Liver (tissue), 8 donors: ENCODE measurements at regions not wholly inside any gene's neighbourhood (a gene's known extent, or its start where the extent isn't known, plus 50 kb on each side); places are given as distances from the start of the nearest gene placed in this dataset.

ENCODE experiments used
- DNase-seq: peaks from one replicate; pipeline ENCODE4 v3.0.0-alpha.2; 2017; ENCODE audit warnings: low spot score
- H3K27ac ChIP-seq, 2 donors: one replicate each; pipeline ENCODE4 v1.7.0; 2013; ENCODE audit warnings: inconsistent platforms in 2 of 2, low read length in 2 of 2, control low read depth in 1 of 2, low read depth in 1 of 2, mild to moderate bottlenecking in 1 of 2
- H3K27me3 ChIP-seq, 4 donors: one replicate each; pipeline versions ENCODE4 v1.6.1 to v1.7.0; 2013; ENCODE audit warnings: low read length in 3 of 4, inconsistent platforms in 1 of 4, mild to moderate bottlenecking in 1 of 4, moderate library complexity in 1 of 4; ENCODE audit not compliant: control insufficient read depth in 4 of 4, insufficient read depth in 4 of 4
- H3K36me3 ChIP-seq, 4 donors: one replicate each; pipeline versions ENCODE4 v1.6.1 to v1.7.0; 2013; ENCODE audit warnings: low read length in 3 of 4, mild to moderate bottlenecking in 3 of 4, low read depth in 1 of 4, moderate library complexity in 1 of 4; ENCODE audit not compliant: control insufficient read depth in 4 of 4, insufficient read depth in 3 of 4
- H3K4me1 ChIP-seq, 4 donors: one replicate each; pipeline versions ENCODE4 v1.6.1 to v1.7.0; 2013; ENCODE audit warnings: low read length in 3 of 4, mild to moderate bottlenecking in 3 of 4, moderate library complexity in 1 of 4; ENCODE audit not compliant: control insufficient read depth in 4 of 4, insufficient read depth in 4 of 4
- H3K4me3 ChIP-seq, 3 donors: one replicate each; pipeline versions ENCODE4 v1.6.1 to v1.7.0; 2013; ENCODE audit warnings: low read length in 3 of 3, control low read depth in 1 of 3, low read depth in 1 of 3, mild to moderate bottlenecking in 1 of 3
- H3K9ac ChIP-seq, 2 donors: one replicate each; pipeline ENCODE4 v1.7.0; 2013; ENCODE audit warnings: low read length in 2 of 2, mild to moderate bottlenecking in 2 of 2, moderate library complexity in 2 of 2, control low read depth in 1 of 2, low read depth in 1 of 2
- H3K9me3 ChIP-seq, 4 donors: one replicate each; pipeline versions ENCODE4 v1.6.1 to v1.7.0; 2013; ENCODE audit warnings: low read length in 3 of 4; ENCODE audit not compliant: control insufficient read depth in 4 of 4
- ATF3 ChIP-seq: IDR thresholded peaks from 2 replicates; pipeline ENCODE4 v1.6.1; 2016; ENCODE audit warnings: antibody characterized with exemption
- CTCF ChIP-seq: fragments of 150-350 bp; IDR thresholded peaks from 2 replicates; pipeline ENCODE4 v1.5.1; 2017; ENCODE audit warnings: improper control_type of control experiment, low read depth, low read length; ENCODE audit not compliant: missing input control
- EGR1 ChIP-seq, 2 donors: IDR thresholded peaks; 2 replicates each; pipeline ENCODE4 v1.6.1; 2016 to 2018; ENCODE audit warnings: antibody characterized with exemption in 2 of 2, low read depth in 2 of 2
- FOXA1 ChIP-seq: IDR thresholded peaks from 2 replicates; pipeline ENCODE4 v1.6.1; 2016; ENCODE audit warnings: antibody characterized with exemption
- FOXA2 ChIP-seq: IDR thresholded peaks from 2 replicates; pipeline ENCODE4 v1.6.1; 2016; ENCODE audit warnings: antibody characterized with exemption
- GABPA ChIP-seq, 2 donors: IDR thresholded peaks in 1 of 2; conservative IDR thresholded peaks in 1 of 2; 2 replicates each; pipeline ENCODE4 v1.6.1; 2016; ENCODE audit warnings: antibody characterized with exemption in 2 of 2, mild to moderate bottlenecking in 1 of 2, moderate library complexity in 1 of 2
- HNF4A ChIP-seq, 2 donors: conservative IDR thresholded peaks; 2 replicates each; pipeline ENCODE4 v1.6.1; 2016; ENCODE audit warnings: antibody characterized with exemption in 2 of 2, mild to moderate bottlenecking in 2 of 2
- HNF4G ChIP-seq: IDR thresholded peaks from 2 replicates; pipeline ENCODE4 v1.6.1; 2016; ENCODE audit warnings: antibody characterized with exemption
- JUND ChIP-seq, 2 donors: IDR thresholded peaks; 2 replicates each; pipeline ENCODE4 v1.6.1; 2016; ENCODE audit warnings: antibody characterized with exemption in 2 of 2
- MAX ChIP-seq: IDR thresholded peaks from 2 replicates; pipeline ENCODE4 v1.6.1; 2016; ENCODE audit warnings: antibody characterized with exemption
- NR2F2 ChIP-seq: IDR thresholded peaks from 2 replicates; pipeline ENCODE4 v1.6.1; 2016; ENCODE audit warnings: antibody characterized with exemption
- RAD21 ChIP-seq, 2 donors: IDR thresholded peaks; 2 replicates each; pipeline ENCODE4 v1.6.1; 2016; ENCODE audit warnings: antibody characterized with exemption in 2 of 2, mild to moderate bottlenecking in 2 of 2
- RXRA ChIP-seq, 2 donors: IDR thresholded peaks; 2 replicates each; pipeline ENCODE4 v1.6.1; 2017 to 2018; ENCODE audit warnings: antibody characterized with exemption in 2 of 2, mild to moderate bottlenecking in 1 of 2
- SP1 ChIP-seq: IDR thresholded peaks from 2 replicates; pipeline ENCODE4 v1.6.1; 2018; ENCODE audit warnings: antibody characterized with exemption, mild to moderate bottlenecking
- TAF1 ChIP-seq: conservative IDR thresholded peaks from 2 replicates; pipeline ENCODE4 v1.6.1; 2016; ENCODE audit warnings: antibody characterized with exemption, mild to moderate bottlenecking
- YY1 ChIP-seq: IDR thresholded peaks from 2 replicates; pipeline ENCODE4 v1.6.1; 2016; ENCODE audit warnings: antibody characterized with exemption, mild to moderate bottlenecking
- ZBTB33 ChIP-seq: IDR thresholded peaks from 2 replicates; pipeline ENCODE4 v1.6.1; 2016; ENCODE audit warnings: antibody characterized with exemption
- WGBS: extraction: QIAGEN DNeasy Blood & Tissue Kit; methylation state at CpG from one replicate; pipeline ENCODE4 v1.1.7; 2013; 5-methylcytosine and 5-hydroxymethylcytosine counted together
- donor health status: healthy.
- donor health status: healthy.
- donor health status: healthy.
- donor health status: healthy.
- donor health status: healthy.

- no peak overlapping the region for H3K9ac ChIP-seq
- no peaks in the 10 kb centered on the region for H3K9me3 ChIP-seq
- H3K27me3 ChIP-seq = no peaks in the 10 kb centered on the region
- no peak overlapping the region for H3K4me3 ChIP-seq
- WGBS = 64% methylated on average over 4 of the region's 4 CpGs
- no peak overlapping the region for H3K27ac ChIP-seq
- TF ChIP-seq HNF4G = no peak
- no peak for TF ChIP-seq HNF4A (conservative IDR thresholded peaks at IDR 0.05)
- no peak for TF ChIP-seq MAX
- no peak for TF ChIP-seq EGR1 (IDR thresholded peaks at IDR 0.05; ENCODE audit: low read depth in 2 of 2)
- TF ChIP-seq GABPA (IDR thresholded peaks at IDR 0.05 in 1 of 2, conservative IDR thresholded peaks at IDR 0.05 in 1 of 2) = no peak
- TF ChIP-seq TAF1 = no peak
- no peak for TF ChIP-seq FOXA1
- DNase-seq = no peak
- peaks cover 0 to 2% (median 0%) of the 10 kb centered on the region in 4 donors for H3K4me1 ChIP-seq
- peaks cover 0 to 3% (median 0%) of the 10 kb centered on the region in 4 donors for H3K36me3 ChIP-seq
Measured at GRCh38 chr5:68405784-68406743, 190.5 kb downstream of the PIK3R1 start.

GRCh38 chr5:68406767-68407241 is 191.2 kb downstream of the PIK3R1 start:
- H3K9me3 ChIP-seq = no peaks in the 10 kb centered on the region
- peaks cover 0 to 3% (median 0%) of the 10 kb centered on the region in 4 donors for H3K36me3 ChIP-seq
- peak in 1 of 2 donors; percentile 18 for TF ChIP-seq RAD21 (IDR thresholded peaks at IDR 0.05)
- TF ChIP-seq SP1 = peak; percentile 7
- no peak for TF ChIP-seq NR2F2
- TF ChIP-seq ATF3 = no peak
- peak in 1 of 2 donors; percentile 20 for TF ChIP-seq HNF4A (conservative IDR thresholded peaks at IDR 0.05)
- TF ChIP-seq RXRA (IDR thresholded peaks at IDR 0.05) = peak; percentile 35 to 48
- H3K4me3 ChIP-seq = no peak overlapping the region
- H3K9ac ChIP-seq = no peak overlapping the region
- WGBS = 50% methylated on average over 8 of the region's 8 CpGs
- peak; percentile 56 for DNase-seq
- no peak overlapping the region for H3K27ac ChIP-seq
- H3K4me1 ChIP-seq = peaks cover 0 to 2% (median 0%) of the 10 kb centered on the region in 4 donors
- H3K27me3 ChIP-seq = no peaks in the 10 kb centered on the region

- Histone ChIP-seq H3K36me3 (no peaks in the 10 kb centered on the region), H3K9me3 (no peaks in the 10 kb centered on the region), H3K27ac (no peak overlapping the region), H3K9ac (no peak overlapping the region), H3K27me3 (no peaks in the 10 kb centered on the region), H3K4me1 (peaks cover 0 to 2% (median 0%) of the 10 kb centered on the region in 4 donors), H3K4me3 (no peak overlapping the region)
- DNase-seq = no peak
- WGBS = 81% methylated on average over 6 of the region's 6 CpGs
- TF ChIP-seq CTCF (no peak), RAD21 (IDR thresholded peaks at IDR 0.05) (no peak), GABPA (IDR thresholded peaks at IDR 0.05 in 1 of 2, conservative IDR thresholded peaks at IDR 0.05 in 1 of 2) (no peak), HNF4A (conservative IDR thresholded peaks at IDR 0.05) (no peak), EGR1 (IDR thresholded peaks at IDR 0.05; ENCODE audit: low read depth in 2 of 2) (no peak), ZBTB33 (no peak), FOXA1 (no peak), FOXA2 (no peak), JUND (IDR thresholded peaks at IDR 0.05) (no peak), YY1 (no peak), RXRA (IDR thresholded peaks at IDR 0.05) (no peak), MAX (no peak), SP1 (no peak)
Measured at GRCh38 chr5:68407311-68408239, 192.0 kb downstream of the PIK3R1 start.
